HL-60 (cell line): ENCODE measurements at regions not wholly inside any gene's neighbourhood (a gene's known extent, or its start where the extent isn't known, plus 50 kb on each side); places are given as distances from the start of the nearest gene placed in this dataset.

ENCODE experiments used
- CTCF ChIP-seq: IDR thresholded peaks from one replicate; pipeline ENCODE4 v1.5.1; 2011; ENCODE audit warnings: low read length, control low read depth, inconsistent platforms; ENCODE audit not compliant: insufficient read depth
- POLR2AphosphoS5 ChIP-seq: IDR thresholded peaks from 2 replicates; pipeline ENCODE4 v1.6.1; 2012; ENCODE audit warnings: low read depth

- no peak for TF ChIP-seq CTCF
- TF ChIP-seq POLR2AphosphoS5: no peak
Observed at GRCh38 chr4:134343656-134344055, 142.1 kb upstream of the PABPC4L start.
